Lung (tissue), 11 donors: ENCODE measurements at regions not wholly inside any gene's neighbourhood (a gene's known extent, or its start where the extent isn't known, plus 50 kb on each side); places are given as distances from the start of the nearest gene placed in this dataset.
A peak's percentile ranks its signal among the peaks of the same experiment; 100 is the strongest.

Source experiments
- ATAC-seq: fragments of 200-7000 bp; cut with Tn5 transposase; one replicate; pipeline ENCODE4 v1.9.1; 2020; ENCODE audit warnings: moderate number of reproducible peaks; ENCODE audit not compliant: insufficient read depth, low FRiP score
- DNase-seq, 3 donors: peaks; one replicate each; pipeline ENCODE4 v3.0.0-alpha.2; 2013 to 2017
- H3K27ac ChIP-seq, 2 donors: one replicate each; pipeline ENCODE4 v1.5.1; 2013; ENCODE audit warnings: mild to moderate bottlenecking in 2 of 2, moderate library complexity in 2 of 2, control low read depth in 1 of 2, inconsistent platforms in 1 of 2, low read depth in 1 of 2, low read length in 1 of 2
- H3K27me3 ChIP-seq, 3 donors: one replicate each; pipeline ENCODE4 v1.5.1; 2013; ENCODE audit warnings: low read length in 2 of 3; ENCODE audit not compliant: control insufficient read depth in 3 of 3, insufficient read depth in 3 of 3
- H3K36me3 ChIP-seq, 4 donors: one replicate each; pipeline ENCODE4 v1.5.1; 2013; ENCODE audit warnings: low read length in 4 of 4, mild to moderate bottlenecking in 1 of 4, moderate library complexity in 1 of 4; ENCODE audit not compliant: control insufficient read depth in 4 of 4, insufficient read depth in 4 of 4
- H3K4me1 ChIP-seq, 5 donors: one replicate each; pipeline ENCODE4 v1.5.1; 2013; ENCODE audit warnings: low read length in 5 of 5, mild to moderate bottlenecking in 2 of 5, moderate library complexity in 1 of 5; ENCODE audit not compliant: control insufficient read depth in 5 of 5, insufficient read depth in 5 of 5
- H3K4me3 ChIP-seq: one replicate; pipeline ENCODE4 v1.5.1; 2013; ENCODE audit warnings: mild to moderate bottlenecking, control low read depth, moderate library complexity
- H3K9ac ChIP-seq, 2 donors: one replicate each; pipeline ENCODE4 v1.5.1; 2013; ENCODE audit warnings: low read length in 2 of 2, control low read depth in 1 of 2; ENCODE audit not compliant: insufficient read depth in 1 of 2
- H3K9me3 ChIP-seq, 4 donors: one replicate each; pipeline ENCODE4 v1.5.1; 2013; ENCODE audit warnings: low read length in 3 of 4, mild to moderate bottlenecking in 1 of 4, moderate library complexity in 1 of 4; ENCODE audit not compliant: control insufficient read depth in 4 of 4, insufficient read depth in 3 of 4
- CTCF ChIP-seq: IDR thresholded peaks from 2 replicates; pipeline ENCODE4 v1.5.1; 2012; ENCODE audit warnings: mild to moderate bottlenecking; ENCODE audit errors: control extremely low read depth, extremely low read depth
- WGBS, 2 donors: extraction: QIAGEN DNeasy Blood & Tissue Kit; methylation state at CpG; one replicate each; pipeline ENCODE4 v1.1.7; 2013; 5-methylcytosine and 5-hydroxymethylcytosine counted together
- donor health status: control.
- donor health status: control.
- donor health status: Bipolar disorder and iron deficiency.
- donor health status: healthy.
- donor health status: DM: yes; HTN: yes; CAD: no.

GRCh38 chr16:26951950-26952349, 114.8 kb upstream of the C16orf82 start:
- DNase-seq = peak in 1 of 3 donors; percentile 6
- no peaks in the 10 kb centered on the region for H3K36me3 ChIP-seq
- H3K27me3 ChIP-seq = no peaks in the 10 kb centered on the region
- ATAC-seq = no peak
- 23 to 33% methylated on average over 9 of the region's 9 CpGs for WGBS, 2 donors
- no peak overlapping the region for H3K9ac ChIP-seq
- H3K9me3 ChIP-seq = peaks cover 0 to 2% (median 0%) of the 10 kb centered on the region in 4 donors
- no peaks in the 10 kb centered on the region for H3K4me1 ChIP-seq
- H3K27ac ChIP-seq = no peak overlapping the region
- no peak overlapping the region for H3K4me3 ChIP-seq
- TF ChIP-seq CTCF = no peak

- peaks cover 0 to 2% (median 0%) of the 10 kb centered on the region in 4 donors for H3K9me3 ChIP-seq
- H3K27me3 ChIP-seq = no peaks in the 10 kb centered on the region
- ATAC-seq = no peak
- no peak for DNase-seq
- H3K4me3 ChIP-seq = no peak overlapping the region
- TF ChIP-seq CTCF = no peak
- no peaks in the 10 kb centered on the region for H3K36me3 ChIP-seq
- H3K4me1 ChIP-seq = no peaks in the 10 kb centered on the region
- 91 to 100% methylated on average over 1 of the region's 1 CpG for WGBS, 2 donors
- no peak overlapping the region for H3K9ac ChIP-seq
- H3K27ac ChIP-seq = no peak overlapping the region
These were observed 114.3 kb upstream of the C16orf82 start for GRCh38 chr16:26952411-26952810.

- Histone ChIP-seq H3K9ac (no peak overlapping the region), H3K9me3 (no peaks in the 10 kb centered on the region), H3K4me3 (no peak overlapping the region), H3K27ac (no peak overlapping the region), H3K36me3 (no peaks in the 10 kb centered on the region), H3K27me3 (no peaks in the 10 kb centered on the region), H3K4me1 (no peaks in the 10 kb centered on the region)
- no peak for DNase-seq
- ATAC-seq = no peak
- TF ChIP-seq CTCF = no peak
- whole genome bisulfite sequencing, 2 donors = 84 to 85% methylated on average over 2 of the region's 2 CpGs
These were observed 109.4 kb upstream of the C16orf82 start for GRCh38 chr16:26957283-26957859.

GRCh38 chr16:26959416-26960009, 107.2 kb upstream of the C16orf82 start:
- H3K4me3 ChIP-seq = no peak overlapping the region
- TF ChIP-seq CTCF = no peak
- H3K36me3 ChIP-seq = no peaks in the 10 kb centered on the region
- H3K9ac ChIP-seq = no peak overlapping the region
- ATAC-seq = no peak
- H3K9me3 ChIP-seq = peaks cover 0 to 2% (median 0%) of the 10 kb centered on the region in 4 donors
- no peak overlapping the region for H3K27ac ChIP-seq
- no peaks in the 10 kb centered on the region for H3K4me1 ChIP-seq
- no peak for DNase-seq
- 57 to 65% methylated on average over 5 of the region's 5 CpGs for WGBS, 2 donors
- no peaks in the 10 kb centered on the region for H3K27me3 ChIP-seq
